OCI-LY7 (cell line): ENCODE measurements at regions not wholly inside any gene's neighbourhood (a gene's known extent, or its start where the extent isn't known, plus 50 kb on each side); places are given as distances from the start of the nearest gene placed in this dataset.

Source experiments
- BruUV-seq: library from RNA; stranded (reverse); fragments of 400-500 nt; replicated peaks from 2 replicates; lab custom pipeline; 2021; lab: Mats Ljungman, UMichigan
- CTCF ChIA-PET: fragments of 300-600 bp; sonication (Branson Sonifier 250); formaldehyde crosslinking; loops from one replicate; lab custom pipeline; 2022; ENCODE audit warnings: antibody characterized with exemption; ENCODE audit not compliant: unreplicated experiment; lab: Charles Lee
- POLR2A ChIA-PET: fragments of 300-600 bp; sonication (Branson Sonifier 250); formaldehyde crosslinking; loops from one replicate; lab custom pipeline; 2022; ENCODE audit warnings: antibody characterized with exemption; lab: Charles Lee
- DNase-seq: peaks from one replicate; pipeline ENCODE4 v3.0.0-alpha.2; 2015; ENCODE audit warnings: low spot score
- H2AFZ ChIP-seq: fragments of 200-600 bp; sonication (generic), shearing (Covaris generic); 2 replicates; pipeline ENCODE4 v1.6.1; 2014; ENCODE audit warnings: mild to moderate bottlenecking, antibody characterized with exemption, low read length, moderate library complexity
- H3K27ac ChIP-seq: fragments of 200-600 bp; sonication (generic); 2 replicates; pipeline ENCODE4 v1.5.1; 2014; ENCODE audit warnings: mixed run types, low read depth, mild to moderate bottlenecking, moderate library complexity, low read length, inconsistent platforms; ENCODE audit not compliant: poor library complexity, severe bottlenecking
- H3K36me3 ChIP-seq: fragments of 200-600 bp; sonication (generic); 2 replicates; pipeline ENCODE4 v1.6.1; 2014; ENCODE audit warnings: mild to moderate bottlenecking, antibody characterized with exemption, low read length, moderate library complexity, mixed read lengths; ENCODE audit not compliant: insufficient read depth
- H3K4me1 ChIP-seq: fragments of 200-600 bp; sonication (generic); 2 replicates; pipeline ENCODE4 v1.5.1; 2014; ENCODE audit warnings: mild to moderate bottlenecking, low read length; ENCODE audit not compliant: insufficient read depth, poor library complexity, severe bottlenecking
- H3K4me2 ChIP-seq: fragments of 200-600 bp; sonication (generic); 2 replicates; pipeline ENCODE4 v1.6.1; 2014; ENCODE audit warnings: mild to moderate bottlenecking, low read length
- H3K4me3 ChIP-seq: fragments of 200-600 bp; sonication (generic); 2 replicates; pipeline ENCODE4 v1.5.1; 2014; ENCODE audit warnings: mild to moderate bottlenecking, low read depth, low read length; ENCODE audit not compliant: poor library complexity, severe bottlenecking
- H3K79me2 ChIP-seq: fragments of 200-600 bp; sonication (generic); 2 replicates; pipeline ENCODE4 v1.6.1; 2016; ENCODE audit warnings: low read depth, mild to moderate bottlenecking, low read length, moderate library complexity, mixed read lengths; ENCODE audit not compliant: insufficient read depth
- H3K9me2 ChIP-seq: fragments of 200-600 bp; sonication (generic); 2 replicates; pipeline ENCODE4 v1.6.1; 2016; ENCODE audit warnings: mild to moderate bottlenecking, low read length, mixed read lengths; ENCODE audit not compliant: insufficient read depth
- H3K9me3 ChIP-seq: fragments of 200-600 bp; sonication (generic); 2 replicates; pipeline ENCODE4 v1.6.1; 2014; ENCODE audit warnings: mild to moderate bottlenecking, mixed run types, low read length, mixed read lengths
- H4K20me1 ChIP-seq: fragments of 200-600 bp; sonication (generic); 2 replicates; pipeline ENCODE4 v1.6.1; 2014; ENCODE audit warnings: mild to moderate bottlenecking, antibody characterized with exemption, low read length, moderate library complexity, mixed read lengths; ENCODE audit not compliant: insufficient read depth
- EZH2phosphoT487 ChIP-seq: fragments of 200-600 bp; sonication (generic); IDR thresholded peaks from 2 replicates; pipeline ENCODE4 v1.6.1; 2018; ENCODE audit warnings: low read depth, borderline replicate concordance, mild to moderate bottlenecking, mixed run types, antibody characterized with exemption, low read length, moderate library complexity, mixed read lengths
- intact Hi-C: fragments of 100-400 bp; cut with micrococcal nuclease; formaldehyde crosslinking; loops from one replicate; pipeline ENCODE4 v1.10.0; 2022; ENCODE audit not compliant: unreplicated experiment
- TF ChIP-seq, protein P1 (sequence below): fragments of 200-600 bp; sonication (generic); conservative IDR thresholded peaks from 2 replicates; pipeline ENCODE4 v1.5.1; 2014; ENCODE audit warnings: mild to moderate bottlenecking, antibody characterized with exemption, low read length, moderate library complexity, mixed read lengths

DNA sequence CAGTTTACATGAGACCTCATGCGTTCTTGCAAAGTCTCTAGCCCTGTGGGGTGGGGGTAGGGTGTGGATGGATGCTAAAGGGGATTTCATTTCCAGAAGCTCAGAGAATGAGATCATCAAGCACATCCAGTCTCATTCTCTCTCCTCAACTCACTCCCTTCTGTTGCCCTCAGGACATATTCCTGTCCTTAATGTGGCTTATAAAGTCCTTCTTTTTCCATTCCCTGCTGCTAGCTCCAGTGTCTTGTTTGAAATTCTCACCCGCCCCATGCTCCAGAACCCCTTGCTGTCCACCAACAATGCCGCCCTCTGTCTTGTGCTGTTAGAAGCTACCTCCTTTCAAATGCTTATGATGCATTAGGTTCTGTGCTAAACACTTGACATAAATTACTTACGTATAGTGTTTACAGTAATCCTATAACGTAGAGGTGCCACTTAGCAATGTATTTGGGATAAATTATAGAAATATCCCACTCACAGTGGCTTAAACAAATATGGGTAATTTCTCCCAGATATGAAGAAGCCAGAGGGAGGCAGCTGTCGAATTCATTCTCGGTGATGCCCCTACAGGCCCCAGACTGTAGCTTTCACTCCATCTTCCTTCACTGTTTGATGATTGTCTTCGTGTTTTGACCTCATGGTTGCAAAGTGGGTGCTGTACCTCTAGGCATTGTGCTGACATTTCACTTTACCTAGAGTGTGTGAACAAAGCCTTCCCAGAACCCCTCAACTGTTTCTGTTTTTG lies 273.1 kb upstream of the TBL1XR1 start:
- H3K4me2 ChIP-seq: no peak overlapping the region
- H4K20me1 ChIP-seq: no peaks in the 10 kb centered on the region
- H3K4me1 ChIP-seq: no peaks in the 10 kb centered on the region
- TF ChIP-seq, protein P1, sequence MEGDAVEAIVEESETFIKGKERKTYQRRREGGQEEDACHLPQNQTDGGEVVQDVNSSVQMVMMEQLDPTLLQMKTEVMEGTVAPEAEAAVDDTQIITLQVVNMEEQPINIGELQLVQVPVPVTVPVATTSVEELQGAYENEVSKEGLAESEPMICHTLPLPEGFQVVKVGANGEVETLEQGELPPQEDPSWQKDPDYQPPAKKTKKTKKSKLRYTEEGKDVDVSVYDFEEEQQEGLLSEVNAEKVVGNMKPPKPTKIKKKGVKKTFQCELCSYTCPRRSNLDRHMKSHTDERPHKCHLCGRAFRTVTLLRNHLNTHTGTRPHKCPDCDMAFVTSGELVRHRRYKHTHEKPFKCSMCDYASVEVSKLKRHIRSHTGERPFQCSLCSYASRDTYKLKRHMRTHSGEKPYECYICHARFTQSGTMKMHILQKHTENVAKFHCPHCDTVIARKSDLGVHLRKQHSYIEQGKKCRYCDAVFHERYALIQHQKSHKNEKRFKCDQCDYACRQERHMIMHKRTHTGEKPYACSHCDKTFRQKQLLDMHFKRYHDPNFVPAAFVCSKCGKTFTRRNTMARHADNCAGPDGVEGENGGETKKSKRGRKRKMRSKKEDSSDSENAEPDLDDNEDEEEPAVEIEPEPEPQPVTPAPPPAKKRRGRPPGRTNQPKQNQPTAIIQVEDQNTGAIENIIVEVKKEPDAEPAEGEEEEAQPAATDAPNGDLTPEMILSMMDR: no peak
- no peak for TF ChIP-seq EZH2phosphoT487
- H3K79me2 ChIP-seq: no peaks in the 10 kb centered on the region
- BruUV-seq: no TSS peak
- ChIA-PET POLR2A (interaction anchor here (0.7 to 1.1 kb wide), 4 partner anchors 8 to 69 kb away, joined by 3 read pairs; no protein-coding TSS in a partner anchor), CTCF (interaction anchor here (0.5 to 0.6 kb wide), 2 partner anchors 46 to 221 kb away, joined by 3 to 4 read pairs; no protein-coding TSS in a partner anchor)
- no peaks in the 10 kb centered on the region for H3K9me3 ChIP-seq
- H3K4me3 ChIP-seq: no peak overlapping the region
- DNase-seq: no peak
- H2AFZ ChIP-seq: no peak overlapping the region
- intact Hi-C loops: no loop called here
- no peak overlapping the region for H3K27ac ChIP-seq
- H3K9me2 ChIP-seq: no peaks in the 10 kb centered on the region
- H3K36me3 ChIP-seq: no peaks in the 10 kb centered on the region

DNA sequence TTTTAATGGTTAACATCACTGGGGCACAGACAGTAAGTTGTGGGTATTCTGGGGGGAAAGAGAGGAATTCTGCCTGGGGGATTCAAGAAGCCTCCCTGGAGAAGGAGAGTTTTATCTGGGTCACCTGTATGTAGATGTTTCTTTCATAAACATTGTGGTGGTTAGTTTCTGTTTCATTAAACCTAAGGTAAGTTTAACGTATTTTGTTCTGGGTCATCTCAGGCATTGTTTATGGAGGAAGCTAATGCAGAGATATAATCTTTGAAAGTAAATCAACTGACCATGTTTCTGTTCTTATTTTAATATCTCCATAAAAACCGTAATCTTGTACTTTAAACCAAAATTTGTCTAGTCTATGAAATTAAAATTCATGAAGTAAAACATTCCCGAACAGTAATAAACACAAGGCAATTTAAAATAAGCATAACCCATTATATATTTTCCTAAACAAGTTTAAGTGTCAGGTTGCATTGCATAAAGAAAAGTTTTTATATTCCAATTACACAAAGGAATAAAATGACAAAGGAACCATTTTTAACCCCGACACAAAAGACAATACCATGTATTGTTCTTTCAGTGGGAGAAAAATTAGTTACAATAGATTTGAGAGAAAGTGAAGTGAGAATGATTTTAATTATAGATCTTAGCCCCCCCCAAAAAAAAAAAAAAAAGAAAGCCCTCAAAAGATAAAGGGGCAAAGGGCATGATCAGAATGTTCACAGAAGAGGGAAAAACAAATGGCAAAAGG lies 274.6 kb upstream of the TBL1XR1 start:
- Histone ChIP-seq H3K4me2 (no peak overlapping the region), H4K20me1 (no peaks in the 10 kb centered on the region), H2AFZ (no peak overlapping the region), H3K79me2 (no peaks in the 10 kb centered on the region), H3K4me3 (no peak overlapping the region), H3K36me3 (no peaks in the 10 kb centered on the region), H3K9me3 (no peaks in the 10 kb centered on the region), H3K4me1 (no peaks in the 10 kb centered on the region), H3K9me2 (no peaks in the 10 kb centered on the region), H3K27ac (no peak overlapping the region)
- DNase-seq: no peak
- BruUV-seq: no TSS peak
- POLR2A ChIA-PET: no interaction called here
- intact Hi-C loops: no loop called here
- CTCF ChIA-PET: no interaction called here
- no peak for TF ChIP-seq EZH2phosphoT487
- TF ChIP-seq, protein P1: no peak
